ENCODE measurements at regions not wholly inside any gene's neighbourhood (a gene's known extent, or its start where the extent isn't known, plus 50 kb on each side); places are given as distances from the start of the nearest gene placed in this dataset.

DNA sequence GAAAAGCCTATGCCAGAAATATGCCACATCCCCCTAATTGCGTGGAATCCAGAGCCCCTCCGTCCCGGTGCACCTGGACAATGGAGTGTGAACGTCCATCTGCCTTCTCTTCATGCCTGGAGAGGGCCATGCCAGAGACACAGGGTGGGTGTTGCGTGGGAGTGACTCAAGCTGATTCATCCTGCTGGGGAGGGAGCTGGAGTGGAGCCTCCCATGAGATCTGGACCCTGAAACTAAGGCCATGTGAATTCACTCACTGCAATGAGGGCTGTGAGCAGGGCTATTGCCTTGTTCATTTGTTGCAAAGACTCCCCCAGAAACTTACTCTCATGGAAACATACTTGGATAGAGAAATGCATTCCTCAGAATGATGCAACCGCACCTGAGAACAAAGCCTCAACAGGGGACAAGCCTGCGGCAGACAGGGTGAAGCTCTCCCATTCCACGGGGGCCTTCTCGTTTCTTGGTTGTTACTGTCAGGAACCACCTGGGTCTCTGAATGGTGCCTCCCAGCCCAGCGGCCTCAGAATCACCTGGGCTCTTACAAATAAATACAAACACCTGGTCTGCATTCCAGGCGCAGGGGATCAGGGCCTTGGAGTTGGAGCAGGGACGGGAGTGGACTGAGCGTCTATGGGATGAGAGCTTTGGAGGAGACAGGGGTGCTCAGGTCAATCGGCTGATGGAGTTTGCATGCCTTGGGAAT is 1031.2 kb downstream of the BRD1 start:
- Histone ChIP-seq H2BK12ac (ENCODE audit: low read length) (no peak overlapping the region), H3K36me3 (replicated peaks in 1 of 2; ENCODE audit: control insufficient read depth in 2 of 2, insufficient read depth in 2 of 2, low read length in 2 of 2) (no peaks in the 10 kb centered on the region), H4K91ac (ENCODE audit: low read depth, low read length, poor library complexity) (no peak overlapping the region), H4K8ac (ENCODE audit: low read depth, low read length) (no peak overlapping the region), H2AK5ac (ENCODE audit: low read depth, low read length) (no peak overlapping the region), H3K27me3 (ENCODE audit: control insufficient read depth in 3 of 3, insufficient read depth in 3 of 3, low read depth in 1 of 3, low read length in 3 of 3) (no peaks in the 10 kb centered on the region), H2BK15ac (ENCODE audit: low read length) (no peak overlapping the region), H2AFZ (ENCODE audit: low read length) (no peak overlapping the region), H3K9me3 (replicated peaks in 1 of 2; ENCODE audit: control insufficient read depth in 2 of 2, insufficient read depth in 1 of 2, low read depth in 1 of 2, low read length in 2 of 2) (peaks cover 0 to 4% of the 10 kb centered on the region in 2 donors), H3K9ac (ENCODE audit: low read depth, low read length, poor library complexity) (no peak overlapping the region), H3K4me3 (ENCODE audit: low read length in 2 of 2) (no peak overlapping the region), H3K4me1 (ENCODE audit: control insufficient read depth in 2 of 2, insufficient read depth in 1 of 2, low read depth in 1 of 2, low read length in 2 of 2) (peaks cover 0 to 6% of the 10 kb centered on the region in 2 donors), H3K4ac (ENCODE audit: low read length) (no peak overlapping the region), H2BK5ac (ENCODE audit: low read length) (no peak overlapping the region), H3K27ac (replicated peaks; ENCODE audit: low read length) (no peak overlapping the region), H3K23ac (ENCODE audit: low read depth, low read length, poor library complexity) (no peak overlapping the region), H3K14ac (ENCODE audit: low read length) (no peak overlapping the region), H3K79me1 (ENCODE audit: low read depth, low read length) (no peaks in the 10 kb centered on the region), H2BK120ac (ENCODE audit: low read depth, low read length) (no peak overlapping the region), H3K18ac (ENCODE audit: low read length) (no peak overlapping the region), H3K4me2 (ENCODE audit: insufficient read depth, low read length, poor library complexity, severe bottlenecking) (no peak overlapping the region)
- whole genome bisulfite sequencing, 2 donors (ENCODE audit: extremely low coverage in 2 of 2, insufficient read length in 2 of 2, insufficient replicate concordance in 1 of 2): no CpG with 5 or more reads among the region's 14 CpGs
- no peak for DNase-seq (ENCODE audit: low spot score)

DNA sequence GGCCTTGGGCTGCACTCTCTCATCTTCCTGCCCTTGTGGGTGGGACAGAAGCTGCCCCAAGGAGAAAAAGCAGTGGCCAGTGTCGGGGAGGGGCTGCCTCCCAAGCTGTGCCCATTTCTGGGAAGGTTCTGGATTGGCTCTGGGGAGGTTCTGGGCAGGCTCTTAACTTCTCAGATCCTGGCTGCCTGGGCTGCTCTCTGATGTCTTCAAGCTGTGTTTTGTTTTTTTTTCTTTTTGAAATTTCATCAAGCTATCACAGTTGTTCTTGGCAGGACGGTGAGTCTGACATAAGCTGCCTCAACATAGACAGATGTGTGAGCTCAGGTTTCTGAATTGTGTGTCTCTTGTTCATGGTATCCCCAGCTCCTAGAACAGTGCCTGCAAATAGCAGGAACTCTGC is 1032.0 kb downstream of the BRD1 start:
- Histone ChIP-seq H3K18ac (ENCODE audit: low read length) (no peak overlapping the region), H4K91ac (ENCODE audit: low read depth, low read length, poor library complexity) (no peak overlapping the region), H4K8ac (ENCODE audit: low read depth, low read length) (no peak overlapping the region), H3K4me2 (ENCODE audit: insufficient read depth, low read length, poor library complexity, severe bottlenecking) (no peak overlapping the region), H2AK5ac (ENCODE audit: low read depth, low read length) (no peak overlapping the region), H3K4me1 (ENCODE audit: control insufficient read depth in 2 of 2, insufficient read depth in 1 of 2, low read depth in 1 of 2, low read length in 2 of 2) (peaks cover 0 to 6% of the 10 kb centered on the region in 2 donors), H3K4ac (ENCODE audit: low read length) (no peak overlapping the region), H2BK5ac (ENCODE audit: low read length) (no peak overlapping the region), H3K27me3 (ENCODE audit: control insufficient read depth in 3 of 3, insufficient read depth in 3 of 3, low read depth in 1 of 3, low read length in 3 of 3) (no peaks in the 10 kb centered on the region), H2BK12ac (ENCODE audit: low read length) (no peak overlapping the region), H3K27ac (replicated peaks; ENCODE audit: low read length) (no peak overlapping the region), H3K79me1 (ENCODE audit: low read depth, low read length) (no peaks in the 10 kb centered on the region), H3K14ac (ENCODE audit: low read length) (no peak overlapping the region), H2AFZ (ENCODE audit: low read length) (no peak overlapping the region), H3K9me3 (replicated peaks in 1 of 2; ENCODE audit: control insufficient read depth in 2 of 2, insufficient read depth in 1 of 2, low read depth in 1 of 2, low read length in 2 of 2) (no peaks in the 10 kb centered on the region), H3K4me3 (ENCODE audit: low read length in 2 of 2) (no peak overlapping the region), H2BK120ac (ENCODE audit: low read depth, low read length) (no peak overlapping the region), H3K9ac (ENCODE audit: low read depth, low read length, poor library complexity) (no peak overlapping the region), H3K23ac (ENCODE audit: low read depth, low read length, poor library complexity) (no peak overlapping the region), H2BK15ac (ENCODE audit: low read length) (no peak overlapping the region), H3K36me3 (replicated peaks in 1 of 2; ENCODE audit: control insufficient read depth in 2 of 2, insufficient read depth in 2 of 2, low read length in 2 of 2) (no peaks in the 10 kb centered on the region)
- no CpG with 5 or more reads among the region's 2 CpGs for WGBS, 2 donors (ENCODE audit: extremely low coverage in 2 of 2, insufficient read length in 2 of 2, insufficient replicate concordance in 1 of 2)
- no peak for DNase-seq (ENCODE audit: low spot score)

DNA sequence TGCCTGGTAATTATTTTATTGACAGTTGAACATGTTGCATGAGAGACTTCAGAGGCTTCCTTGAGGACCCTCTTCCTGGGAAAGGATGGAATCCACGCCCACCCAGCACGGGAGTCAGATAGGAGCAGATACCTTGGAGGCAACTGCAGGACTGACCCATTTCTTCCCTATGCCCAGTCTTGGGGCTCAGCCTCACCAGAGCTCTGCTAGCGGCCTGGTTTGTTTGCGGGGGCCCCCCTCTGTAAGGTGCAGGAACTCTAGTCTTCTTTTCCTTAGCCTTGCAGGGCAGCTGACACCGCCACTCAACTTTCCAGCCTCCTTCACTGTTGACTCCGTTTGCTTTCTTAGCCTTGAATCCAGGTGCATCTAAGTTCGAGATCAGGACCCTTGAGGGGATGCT is 1032.8 kb downstream of the BRD1 start:
- peaks cover 0 to 6% of the 10 kb centered on the region in 2 donors for H3K4me1 ChIP-seq (ENCODE audit: control insufficient read depth in 2 of 2, insufficient read depth in 1 of 2, low read depth in 1 of 2, low read length in 2 of 2)
- H3K4me2 ChIP-seq (ENCODE audit: insufficient read depth, low read length, poor library complexity, severe bottlenecking): no peak overlapping the region
- H2AFZ ChIP-seq (ENCODE audit: low read length): no peak overlapping the region
- H3K27ac ChIP-seq (replicated peaks; ENCODE audit: low read length): no peak overlapping the region
- H3K36me3 ChIP-seq (replicated peaks in 1 of 2; ENCODE audit: control insufficient read depth in 2 of 2, insufficient read depth in 2 of 2, low read length in 2 of 2): no peaks in the 10 kb centered on the region
- whole genome bisulfite sequencing, 2 donors (ENCODE audit: extremely low coverage in 2 of 2, insufficient read length in 2 of 2, insufficient replicate concordance in 1 of 2): no CpG with 5 or more reads among the region's 7 CpGs
- H2AK5ac ChIP-seq (ENCODE audit: low read depth, low read length): no peak overlapping the region
- no peak overlapping the region for H4K8ac ChIP-seq (ENCODE audit: low read depth, low read length)
- H2BK120ac ChIP-seq (ENCODE audit: low read depth, low read length): no peak overlapping the region
- no peak overlapping the region for H3K4me3 ChIP-seq (ENCODE audit: low read length in 2 of 2)
- H3K79me1 ChIP-seq (ENCODE audit: low read depth, low read length): no peaks in the 10 kb centered on the region
- H3K27me3 ChIP-seq (ENCODE audit: control insufficient read depth in 3 of 3, insufficient read depth in 3 of 3, low read depth in 1 of 3, low read length in 3 of 3): no peaks in the 10 kb centered on the region
- no peak overlapping the region for H2BK15ac ChIP-seq (ENCODE audit: low read length)
- no peak overlapping the region for H3K18ac ChIP-seq (ENCODE audit: low read length)
- H3K9ac ChIP-seq (ENCODE audit: low read depth, low read length, poor library complexity): no peak overlapping the region
- no peak overlapping the region for H3K4ac ChIP-seq (ENCODE audit: low read length)
- no peaks in the 10 kb centered on the region for H3K9me3 ChIP-seq (replicated peaks in 1 of 2; ENCODE audit: control insufficient read depth in 2 of 2, insufficient read depth in 1 of 2, low read depth in 1 of 2, low read length in 2 of 2)
- DNase-seq (ENCODE audit: low spot score): no peak
- H3K23ac ChIP-seq (ENCODE audit: low read depth, low read length, poor library complexity): no peak overlapping the region
- no peak overlapping the region for H3K14ac ChIP-seq (ENCODE audit: low read length)
- H4K91ac ChIP-seq (ENCODE audit: low read depth, low read length, poor library complexity): no peak overlapping the region
- H2BK5ac ChIP-seq (ENCODE audit: low read length): no peak overlapping the region
- no peak overlapping the region for H2BK12ac ChIP-seq (ENCODE audit: low read length)

DNA sequence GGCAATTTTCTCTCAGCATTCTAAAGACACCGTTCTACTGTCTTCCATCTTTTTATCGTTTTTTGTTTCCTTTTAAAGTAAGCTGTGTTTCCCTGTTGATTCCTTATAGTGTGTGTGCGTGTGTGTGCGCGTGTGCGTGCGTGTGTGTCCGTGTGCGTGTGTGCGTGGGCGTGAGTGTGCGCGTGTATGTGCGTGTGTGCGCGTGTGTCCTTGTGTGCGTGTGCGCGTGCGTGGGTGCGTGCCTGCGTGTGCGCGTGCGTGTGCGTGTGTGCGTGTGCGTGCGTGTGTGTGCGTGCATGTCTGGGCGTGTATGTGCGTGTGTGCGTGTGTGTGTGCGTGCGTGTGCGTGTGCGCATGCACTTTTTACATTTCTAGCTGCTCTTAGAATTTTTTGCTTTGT is 1033.7 kb downstream of the BRD1 start:
- Histone ChIP-seq H3K79me1 (ENCODE audit: low read depth, low read length) (no peaks in the 10 kb centered on the region), H3K4ac (ENCODE audit: low read length) (no peak overlapping the region), H3K9ac (ENCODE audit: low read depth, low read length, poor library complexity) (no peak overlapping the region), H3K4me2 (ENCODE audit: insufficient read depth, low read length, poor library complexity, severe bottlenecking) (no peak overlapping the region), H2BK120ac (ENCODE audit: low read depth, low read length) (no peak overlapping the region), H3K4me1 (ENCODE audit: control insufficient read depth in 2 of 2, insufficient read depth in 1 of 2, low read depth in 1 of 2, low read length in 2 of 2) (peaks cover 0 to 6% of the 10 kb centered on the region in 2 donors), H3K9me3 (replicated peaks in 1 of 2; ENCODE audit: control insufficient read depth in 2 of 2, insufficient read depth in 1 of 2, low read depth in 1 of 2, low read length in 2 of 2) (no peaks in the 10 kb centered on the region), H2BK15ac (ENCODE audit: low read length) (no peak overlapping the region), H4K91ac (ENCODE audit: low read depth, low read length, poor library complexity) (no peak overlapping the region), H3K4me3 (ENCODE audit: low read length in 2 of 2) (no peak overlapping the region), H3K27me3 (ENCODE audit: control insufficient read depth in 3 of 3, insufficient read depth in 3 of 3, low read depth in 1 of 3, low read length in 3 of 3) (no peaks in the 10 kb centered on the region), H3K36me3 (replicated peaks in 1 of 2; ENCODE audit: control insufficient read depth in 2 of 2, insufficient read depth in 2 of 2, low read length in 2 of 2) (no peaks in the 10 kb centered on the region), H3K23ac (ENCODE audit: low read depth, low read length, poor library complexity) (no peak overlapping the region), H2BK5ac (ENCODE audit: low read length) (no peak overlapping the region), H2BK12ac (ENCODE audit: low read length) (no peak overlapping the region), H2AK5ac (ENCODE audit: low read depth, low read length) (no peak overlapping the region), H3K27ac (replicated peaks; ENCODE audit: low read length) (no peak overlapping the region), H3K18ac (ENCODE audit: low read length) (no peak overlapping the region), H3K14ac (ENCODE audit: low read length) (no peak overlapping the region), H2AFZ (ENCODE audit: low read length) (no peak overlapping the region), H4K8ac (ENCODE audit: low read depth, low read length) (no peak overlapping the region)
- WGBS, 2 donors (ENCODE audit: extremely low coverage in 2 of 2, insufficient read length in 2 of 2, insufficient replicate concordance in 1 of 2): no CpG with 5 or more reads among the region's 37 CpGs
- DNase-seq (ENCODE audit: low spot score): no peak
